ENCODE measurements at regions not wholly inside any gene's neighbourhood (a gene's known extent, or its start where the extent isn't known, plus 50 kb on each side); places are given as distances from the start of the nearest gene placed in this dataset.
"Not testable (repeated sequence)": the region's sequence is repeated elsewhere in the genome, so short reads cannot be mapped to it uniquely, and the experiment has no call there.

DNA sequence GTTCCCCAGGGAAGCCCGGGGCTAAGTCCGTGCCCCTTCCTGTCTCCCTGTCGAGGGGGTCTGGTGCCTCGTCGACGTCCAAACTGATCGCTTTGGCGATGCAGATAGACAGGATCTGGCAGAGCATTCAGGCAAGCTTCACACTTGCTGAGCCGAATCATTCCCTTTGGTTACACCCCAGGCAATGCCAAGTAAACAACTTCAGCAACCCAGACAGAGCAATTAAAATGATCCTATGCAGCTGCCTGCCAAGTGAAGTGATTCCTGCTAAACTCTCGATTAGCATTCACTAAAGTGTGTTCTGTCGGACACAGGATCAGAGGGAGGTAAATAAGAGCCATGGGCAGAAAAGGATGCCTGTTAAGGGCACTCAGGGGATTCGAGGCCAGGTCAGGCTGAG lies 108.2 kb upstream of the RAB12 start:
- no peak for DNase-seq

DNA sequence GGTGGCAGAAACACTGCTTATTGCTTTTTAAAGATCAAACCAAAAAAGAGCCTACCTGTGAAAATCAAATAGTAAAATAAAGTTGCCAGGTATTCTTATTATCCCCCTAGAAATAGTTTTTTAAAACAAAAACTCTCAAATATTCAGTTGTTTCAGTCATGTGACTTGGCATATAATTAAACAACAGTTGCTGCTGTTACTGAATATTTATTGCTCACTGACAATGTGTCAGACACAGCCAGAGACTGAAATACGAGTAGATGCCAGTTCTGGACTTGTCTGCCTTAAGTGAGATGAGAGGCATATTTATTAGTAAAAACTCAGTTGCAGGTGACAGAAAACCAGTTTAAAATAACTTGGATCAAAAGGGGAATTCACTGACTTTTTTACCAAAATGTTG lies 106.0 kb upstream of the RAB12 start:
- no peak for DNase-seq

DNA sequence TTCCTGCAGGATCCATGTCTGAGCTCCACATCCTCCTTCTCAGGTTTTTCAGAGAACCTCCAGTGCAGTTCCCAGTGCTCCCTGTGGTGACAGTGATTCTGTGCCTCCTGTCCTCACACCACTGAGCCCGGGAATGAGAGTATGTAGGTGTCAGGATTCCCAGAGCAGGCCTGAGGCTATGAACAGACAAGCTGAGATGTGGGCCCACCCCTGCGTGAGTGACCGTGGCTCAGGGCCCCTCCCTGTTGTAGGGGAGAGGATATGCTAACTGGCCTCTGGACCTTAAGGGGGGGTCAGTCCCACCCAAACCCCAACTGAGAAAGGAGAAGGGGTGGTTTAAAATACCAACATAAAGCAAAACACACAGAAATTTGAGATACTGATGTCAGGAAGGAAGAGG lies 104.8 kb upstream of the RAB12 start:
- DNase-seq, result no peak

DNA sequence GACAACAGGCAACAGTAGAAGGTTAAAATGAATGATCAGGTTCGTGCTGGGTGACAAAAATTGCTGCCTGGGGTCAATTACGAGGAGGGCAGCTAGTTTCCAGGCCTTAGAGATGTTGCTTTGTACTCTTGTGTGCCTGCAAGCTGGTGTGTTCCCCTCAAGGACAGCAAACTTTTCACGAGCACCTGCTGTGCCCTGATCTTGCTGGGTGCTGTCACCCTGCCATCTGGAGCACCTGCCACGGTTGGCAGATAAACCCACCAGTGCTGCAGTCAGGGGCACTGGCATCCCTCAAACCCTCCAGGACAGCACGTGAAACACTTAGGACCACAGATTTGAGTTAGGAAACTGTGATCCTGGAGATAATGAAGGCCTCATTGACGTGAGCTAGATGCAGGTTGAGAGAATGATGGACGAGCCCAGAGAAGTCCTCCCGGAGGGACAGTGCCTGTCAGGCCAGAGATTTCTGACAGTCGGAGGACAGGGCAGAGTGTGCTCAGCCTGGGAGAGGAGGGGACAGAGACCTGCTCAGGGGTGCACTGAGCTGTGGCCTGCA lies 104.3 kb upstream of the RAB12 start:
- no peak for DNase-seq

DNA sequence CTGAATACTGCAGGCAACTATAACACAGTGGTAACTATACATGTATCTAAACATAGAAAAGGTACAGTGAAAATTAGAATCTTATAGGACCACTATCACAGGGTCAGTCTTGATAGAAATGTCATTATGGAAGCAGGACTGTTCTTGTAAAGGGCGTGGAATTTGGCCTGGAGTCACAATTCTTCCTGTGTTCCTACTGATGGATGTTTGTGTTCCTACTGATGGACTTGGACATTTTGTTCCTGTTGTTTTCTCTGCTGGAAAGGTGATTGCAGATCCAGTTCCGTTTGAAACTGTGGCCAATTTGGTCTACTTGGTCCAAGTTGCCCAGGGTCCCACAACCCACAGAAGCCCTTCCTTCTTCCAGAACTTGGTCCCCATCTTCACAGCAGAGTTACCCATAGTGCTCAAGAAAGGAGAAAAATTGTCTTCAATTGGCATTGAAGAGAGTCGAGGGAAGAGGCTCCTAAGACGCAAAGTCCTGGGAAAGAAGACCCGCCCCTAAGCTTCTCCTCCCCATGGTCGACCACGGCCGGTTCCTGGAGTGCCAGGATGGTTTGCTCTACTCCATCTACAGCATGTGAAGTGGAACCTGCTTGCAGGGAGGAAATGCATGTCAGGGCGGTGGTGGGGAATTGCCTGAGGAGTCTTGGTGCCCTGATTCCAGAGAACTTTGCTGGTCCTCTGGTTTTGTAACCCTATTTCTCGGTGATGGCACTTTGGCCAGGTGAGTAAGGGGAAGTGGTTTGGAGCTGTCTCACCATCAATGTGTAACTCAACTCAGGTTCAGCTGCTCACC lies 102.8 kb upstream of the RAB12 start:
- DNase-seq, result no peak

DNA sequence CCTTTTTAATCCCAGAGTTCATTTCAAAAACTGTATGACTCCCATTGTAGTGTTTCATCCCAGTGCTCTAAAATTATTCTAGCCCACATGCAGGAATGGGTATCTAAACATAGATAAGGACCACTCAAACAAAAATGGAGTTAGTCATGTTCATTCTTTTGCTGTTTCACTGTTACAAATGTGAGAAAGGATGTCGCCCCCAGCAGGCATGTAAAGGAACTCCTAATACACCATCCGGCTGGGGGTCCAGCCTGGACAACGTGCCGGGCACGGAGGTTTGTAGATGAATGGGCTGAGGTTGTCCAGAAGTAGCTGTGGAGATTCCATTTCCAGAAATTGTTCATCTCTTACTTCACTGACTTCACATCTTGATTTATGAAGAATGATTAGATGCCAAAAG lies 101.9 kb upstream of the RAB12 start:
- no peak for DNase-seq

DNA sequence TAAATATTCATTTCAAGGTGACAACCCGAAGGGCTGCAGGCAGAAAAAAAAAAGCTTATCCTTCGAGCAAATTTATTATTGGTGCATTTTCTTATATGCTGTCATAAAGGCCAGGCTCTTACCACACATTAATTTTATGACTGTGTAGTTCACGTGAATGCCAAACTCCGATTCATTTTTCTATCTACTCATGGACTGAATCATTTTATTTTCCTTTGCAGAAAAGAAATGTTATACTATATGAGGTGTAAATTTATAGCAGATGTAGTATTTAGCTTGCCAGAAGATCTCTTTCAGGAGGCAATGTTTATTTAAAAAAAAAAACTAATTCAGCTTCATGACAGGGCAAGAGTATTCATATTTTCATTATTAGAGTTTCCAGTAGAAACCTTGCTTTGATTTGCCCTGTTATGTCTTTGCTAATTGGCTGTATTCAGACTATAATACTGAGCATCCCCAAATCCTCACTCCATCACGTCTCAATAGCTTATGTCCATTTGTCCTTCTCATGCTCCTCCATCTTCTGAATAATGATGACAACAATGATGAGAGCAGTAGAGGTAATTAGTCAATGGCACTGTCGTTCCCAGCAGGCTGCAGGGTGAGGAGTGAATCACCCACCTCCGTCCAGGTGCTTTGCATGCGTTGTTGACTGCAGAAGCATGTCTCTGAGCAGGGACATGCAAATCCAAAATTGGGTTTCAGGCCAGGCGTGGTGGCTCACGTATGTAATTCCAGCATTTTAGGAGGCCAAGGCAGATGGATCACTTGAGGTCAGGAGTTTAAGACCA lies 101.1 kb upstream of the RAB12 start:
- DNase-seq, result no peak

DNA sequence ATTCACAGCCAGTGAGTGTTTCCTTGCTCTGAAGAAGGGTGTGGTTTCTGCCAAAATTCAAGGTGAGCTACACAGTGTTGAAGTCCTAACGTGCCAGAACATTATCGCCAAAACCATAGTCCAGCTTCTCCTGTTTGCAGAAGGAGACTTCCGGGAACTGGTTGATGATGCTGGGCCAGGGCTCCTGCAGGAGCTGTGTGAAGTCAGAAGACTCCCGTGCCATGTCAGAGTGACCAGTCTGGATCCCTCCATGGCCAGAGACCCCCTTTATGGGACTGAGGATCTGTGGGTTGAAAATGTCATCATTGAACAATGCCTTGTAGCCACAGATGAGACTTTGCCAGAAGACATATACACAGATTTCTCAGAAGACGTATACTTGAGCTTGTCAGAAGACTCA lies 96.0 kb upstream of the RAB12 start:
- DNase-seq, result no peak

DNA sequence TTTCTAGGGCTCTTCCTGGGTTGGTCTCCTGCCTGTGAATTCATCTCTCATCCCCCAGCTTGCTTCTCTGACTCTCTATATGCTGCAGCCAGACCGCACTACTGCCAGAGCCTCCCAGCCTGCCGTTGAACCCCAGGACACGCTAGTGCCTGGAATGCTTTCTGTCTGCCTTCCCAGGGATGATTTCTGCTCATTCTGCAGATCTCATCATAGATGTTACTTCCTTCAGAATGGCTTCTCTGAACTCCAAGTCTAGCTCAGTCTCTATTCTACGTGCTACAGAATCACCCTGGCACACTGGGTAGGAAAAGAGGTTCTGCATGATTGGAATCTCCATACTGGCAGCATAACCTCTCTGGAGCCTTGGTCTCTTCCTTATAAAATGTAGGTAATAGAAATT lies 94.8 kb upstream of the RAB12 start:
- no peak for DNase-seq

DNA sequence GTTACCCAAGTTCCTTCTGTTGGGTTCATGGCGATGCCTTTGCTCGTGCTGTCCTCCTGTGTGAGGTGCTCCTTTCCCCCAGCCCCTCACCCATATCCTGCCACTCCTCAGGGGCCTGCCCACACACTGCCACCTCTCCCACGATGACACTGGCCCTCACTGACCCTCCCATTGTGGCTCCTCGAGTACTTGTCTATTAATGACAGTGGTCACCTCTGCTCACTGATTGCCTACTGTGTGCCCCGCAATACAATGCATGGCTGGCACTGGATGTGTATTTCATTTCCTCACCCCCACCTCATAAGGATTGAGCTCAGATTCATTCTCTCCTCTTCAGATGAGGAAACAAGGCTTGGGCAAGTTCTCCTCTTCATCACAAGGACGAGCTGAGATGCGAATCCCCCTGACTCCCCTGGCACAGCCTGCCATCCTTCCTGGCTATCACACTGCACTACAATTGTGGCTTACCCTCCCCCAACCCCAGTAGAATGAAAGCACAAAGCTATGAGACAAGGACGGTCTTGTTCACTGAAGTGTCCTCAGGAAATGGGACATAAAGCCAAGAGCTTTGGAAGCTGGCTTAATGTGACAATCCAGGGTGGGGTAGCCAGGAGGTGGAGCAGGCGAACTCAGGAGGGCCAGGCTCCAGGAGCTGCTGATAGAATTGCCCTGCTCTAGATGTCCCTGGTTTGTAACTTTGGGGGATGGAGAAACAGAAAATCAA lies 93.9 kb upstream of the RAB12 start:
- no peak for DNase-seq

DNA sequence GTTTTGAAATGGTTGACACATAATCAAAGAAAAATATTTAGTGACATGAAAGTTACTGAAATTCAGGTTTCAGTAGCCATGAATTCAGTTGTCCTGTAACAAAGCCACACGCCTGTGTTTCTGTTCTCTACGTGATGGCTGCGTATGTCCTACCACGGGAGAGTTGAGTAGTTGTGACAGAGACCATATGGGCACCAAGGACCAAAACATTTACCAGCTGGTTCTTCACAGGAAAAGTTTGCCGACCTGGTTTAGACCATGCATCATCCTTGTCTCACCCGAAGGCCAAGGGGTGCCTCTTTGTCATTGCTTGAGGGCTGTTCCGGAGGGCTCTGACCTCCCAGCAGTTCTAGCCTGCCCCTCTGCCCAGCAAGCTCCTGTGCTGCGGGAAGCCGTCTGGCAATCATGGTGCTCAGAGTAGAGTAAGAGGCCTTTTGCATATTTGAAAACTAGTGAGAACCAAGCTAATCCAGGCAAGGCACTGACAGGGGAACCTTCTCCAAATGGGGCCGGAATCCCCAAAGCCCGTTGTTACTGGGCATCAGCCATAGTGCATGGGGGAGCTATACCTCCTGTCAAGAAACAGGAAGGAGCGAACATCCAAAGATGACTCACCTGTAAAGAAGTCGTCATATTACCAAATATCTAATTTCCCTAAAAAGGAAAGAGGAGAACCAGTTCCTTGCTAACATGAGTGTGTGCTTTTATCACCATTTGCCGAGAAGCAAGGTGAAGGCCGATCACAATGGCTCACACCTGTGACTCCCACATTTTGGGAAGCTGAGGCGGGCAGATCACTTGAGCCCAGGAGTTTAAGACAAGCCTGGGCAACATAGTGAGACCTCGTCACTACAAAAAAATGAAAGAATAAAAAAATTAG lies 92.6 kb upstream of the RAB12 start:
- DNase-seq, result no peak

DNA sequence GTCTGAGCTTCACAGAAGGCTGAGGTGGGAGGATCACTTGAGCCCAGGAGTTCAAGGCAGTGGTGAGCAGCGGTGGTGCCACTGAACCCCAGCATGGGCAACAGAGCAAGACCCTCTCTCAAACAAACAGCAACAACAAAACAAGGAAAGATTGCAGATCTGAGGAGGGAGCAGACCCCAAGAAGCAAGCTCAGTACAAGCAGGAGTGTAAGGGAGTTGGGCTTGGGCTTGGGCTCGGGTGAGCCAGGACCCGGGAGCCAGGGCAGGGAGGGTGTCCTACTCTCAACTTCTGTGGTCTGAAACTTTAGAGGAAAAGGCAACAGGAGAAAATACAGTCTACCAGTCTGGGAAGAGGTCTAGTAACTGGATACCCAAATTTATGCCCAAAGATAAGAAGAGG lies 92.0 kb upstream of the RAB12 start:
- no peak for DNase-seq

DNA sequence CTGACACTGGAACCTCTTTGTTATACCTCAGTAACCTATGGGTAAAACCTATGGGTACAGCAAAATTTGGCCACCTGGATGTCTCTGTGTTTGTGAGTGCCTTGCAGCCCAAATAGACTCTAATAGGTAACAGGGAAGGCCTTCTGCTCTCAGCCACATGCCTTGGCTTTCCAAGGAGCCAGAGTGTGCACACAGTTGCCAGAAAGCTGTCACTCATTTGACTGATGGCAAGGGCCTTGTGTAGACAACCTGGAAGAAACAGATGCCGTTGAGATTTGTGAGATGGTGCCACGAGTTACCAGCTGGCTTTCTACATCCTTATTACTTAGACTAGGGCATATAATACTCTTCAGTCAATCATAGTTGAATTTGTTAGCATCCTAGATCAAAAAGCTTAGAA lies 90.1 kb upstream of the RAB12 start:
- no peak for DNase-seq

DNA sequence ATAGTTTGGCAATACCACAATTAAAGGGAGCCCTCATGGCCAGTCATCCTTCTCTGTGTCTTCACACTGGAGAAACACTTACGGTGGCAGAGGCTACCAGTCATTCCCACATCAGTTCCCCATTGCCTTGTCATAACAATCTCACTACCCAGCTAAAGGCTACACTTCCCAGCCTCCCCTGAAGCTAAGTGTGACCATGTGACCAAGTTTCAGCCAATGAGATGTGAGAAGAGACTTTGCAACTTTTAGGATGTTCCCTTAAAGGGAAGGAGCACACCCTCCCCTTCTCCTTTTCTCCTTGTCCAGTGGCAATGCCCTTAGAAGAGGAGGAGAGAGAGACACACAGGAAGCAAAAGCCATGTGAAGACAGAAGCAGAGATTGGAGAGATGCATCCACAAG lies 89.0 kb upstream of the RAB12 start:
- DNase-seq, result no peak

DNA sequence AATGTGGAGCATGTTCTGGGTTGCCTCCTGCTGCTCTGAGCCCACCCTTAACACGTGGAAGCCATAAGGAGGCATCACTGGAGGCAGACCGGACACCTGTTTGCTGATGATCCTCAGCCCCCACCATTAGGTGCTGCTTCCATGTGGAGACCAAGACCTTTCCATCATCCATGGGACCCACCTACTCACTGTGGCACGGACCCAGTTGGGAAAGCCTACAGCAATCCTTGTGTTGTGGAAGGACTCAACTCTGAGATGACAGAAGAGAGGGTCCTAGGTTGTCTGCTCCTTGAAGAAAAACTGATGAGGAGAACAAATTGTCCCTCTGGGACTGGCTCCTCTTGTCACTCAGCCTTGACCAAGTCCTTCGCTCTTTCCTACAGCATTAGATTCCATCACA lies 86.5 kb upstream of the RAB12 start:
- no peak for DNase-seq

DNA sequence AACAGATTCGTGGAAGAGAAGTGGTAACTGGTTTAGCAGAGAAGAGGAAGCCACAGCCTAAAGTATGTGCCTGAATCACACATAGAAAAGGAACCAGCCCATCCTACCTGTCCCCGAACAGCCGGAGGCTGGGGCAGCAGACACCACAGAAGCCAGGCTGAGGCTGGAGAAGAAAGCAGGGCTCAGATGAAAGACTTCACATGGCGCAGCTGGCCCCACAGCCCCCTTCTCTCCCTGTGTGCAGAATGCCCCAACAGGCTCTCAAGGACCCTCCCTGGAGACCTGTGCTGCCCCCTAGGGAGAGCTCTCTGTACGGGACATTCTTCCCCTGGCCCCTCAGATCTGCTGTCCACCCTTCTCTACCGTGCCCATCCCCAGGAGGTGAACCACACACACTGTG lies 83.5 kb upstream of the RAB12 start:
- DNase-seq, result no peak

DNA sequence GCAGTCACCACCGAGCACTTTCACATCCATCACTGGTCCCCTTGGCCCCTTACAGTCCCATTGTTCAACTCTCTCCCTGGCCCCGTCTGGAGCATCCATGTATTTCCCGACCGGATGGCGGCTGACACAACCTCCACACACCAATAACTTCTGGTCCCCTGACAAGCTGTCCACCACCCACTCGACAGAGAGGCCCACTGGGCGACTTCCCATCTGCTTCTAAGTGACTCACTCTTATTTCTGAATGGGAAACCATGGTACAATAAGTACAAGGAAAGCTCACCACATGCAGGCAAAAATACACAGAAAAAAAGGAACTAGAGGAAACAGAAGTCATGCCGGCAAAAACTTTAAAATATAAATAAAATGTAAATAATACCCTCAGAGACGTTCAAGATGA lies 82.9 kb upstream of the RAB12 start:
- no peak for DNase-seq

DNA sequence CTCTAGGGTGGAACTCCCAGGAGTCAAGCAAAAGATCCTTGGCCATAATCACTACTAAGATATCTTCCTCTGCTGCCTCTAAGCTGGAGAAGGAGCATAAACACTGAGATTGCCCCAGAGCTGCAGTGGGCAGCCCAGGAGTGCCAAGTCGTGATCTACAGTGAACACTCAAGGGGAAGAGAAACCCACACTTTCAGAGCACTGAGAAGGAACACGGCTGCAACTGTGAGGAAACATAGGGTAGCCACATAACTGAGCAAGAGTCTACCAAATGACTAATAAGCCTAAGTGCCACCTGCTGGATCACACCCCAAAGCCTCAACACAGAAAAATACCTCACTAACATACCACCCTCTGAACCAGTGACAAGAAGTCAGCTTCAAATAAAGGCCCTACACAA lies 79.6 kb upstream of the RAB12 start:
- DNase-seq, result no peak

DNA sequence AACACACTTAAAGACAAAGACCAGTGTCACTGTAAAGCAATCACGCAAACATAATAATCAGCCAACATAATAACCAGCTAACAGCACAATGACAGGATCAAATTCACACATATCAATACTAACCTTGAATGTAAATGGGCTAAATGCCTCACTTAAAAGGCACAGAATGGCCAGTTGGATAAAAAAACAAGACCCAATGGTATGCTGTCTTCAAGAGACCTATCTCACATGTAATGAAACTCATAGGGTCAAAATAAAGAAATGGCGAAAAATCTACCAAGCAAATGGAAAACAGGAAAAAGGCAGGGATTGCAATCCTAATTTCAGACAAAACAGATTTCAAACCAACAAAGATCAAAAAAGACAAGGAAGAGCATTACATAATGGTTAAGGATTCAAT lies 78.2 kb upstream of the RAB12 start:
- DNase-seq, result not testable (repeated sequence)

DNA sequence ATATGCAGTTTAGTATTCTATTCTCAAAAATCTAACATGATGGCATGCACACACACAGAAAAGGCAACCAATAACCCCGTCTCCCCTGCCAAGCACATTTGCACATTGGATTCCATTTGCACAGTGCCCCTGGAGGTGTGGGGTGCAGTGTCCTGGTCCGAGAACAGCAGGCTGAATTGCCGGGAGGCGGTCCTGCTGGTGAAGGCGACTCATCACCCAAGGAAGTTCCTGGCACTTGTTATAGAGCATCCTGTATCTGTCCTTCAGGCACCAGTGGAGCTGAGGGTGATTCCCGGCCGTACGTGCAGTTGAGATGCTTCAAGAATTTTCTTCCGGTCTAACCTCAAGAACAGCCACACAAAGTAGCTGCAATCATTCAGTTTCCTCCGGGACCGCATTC lies 73.0 kb upstream of the RAB12 start:
- DNase-seq, result no peak

DNA sequence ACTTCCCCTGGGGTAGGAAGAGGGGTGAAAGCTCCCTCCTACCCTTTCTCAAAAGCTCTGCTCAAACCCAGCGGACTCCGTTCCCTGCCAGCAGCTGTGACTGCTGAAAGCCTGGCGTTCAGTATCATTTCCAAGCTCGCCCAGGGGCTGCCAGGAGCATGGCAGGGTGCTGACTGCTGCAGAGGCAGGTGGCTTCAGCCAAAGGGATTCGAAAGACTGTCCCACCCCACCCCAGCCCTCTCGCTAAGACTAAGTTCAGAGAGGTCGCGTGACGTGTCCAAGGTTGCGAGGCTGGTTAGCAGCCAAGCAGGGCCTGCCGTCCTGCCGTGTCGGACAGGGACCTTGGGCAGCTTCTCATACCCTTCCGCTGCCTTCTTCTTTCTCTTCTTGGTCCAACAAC lies 72.3 kb upstream of the RAB12 start:
- DNase-seq, result no peak

DNA sequence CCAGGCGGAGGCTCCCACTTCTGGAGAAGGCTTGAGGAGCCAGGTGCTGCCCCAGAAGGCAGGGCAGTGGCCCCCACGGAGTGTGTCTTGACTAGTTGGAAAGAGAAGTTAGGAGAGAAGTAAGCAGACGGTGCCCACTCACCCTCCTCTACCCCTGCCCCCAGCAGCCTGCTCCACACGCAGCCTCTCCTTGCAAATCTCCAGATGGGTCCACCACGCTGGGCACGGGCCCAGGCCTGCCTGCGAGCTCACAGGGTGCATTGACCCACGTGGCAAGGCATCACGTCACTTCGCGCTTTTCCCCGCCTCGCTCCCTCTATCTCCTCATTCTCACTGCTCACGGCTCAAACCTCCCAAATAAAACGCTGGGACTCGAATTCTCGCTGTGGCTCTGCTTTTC lies 71.8 kb upstream of the RAB12 start:
- DNase-seq, result no peak

DNA sequence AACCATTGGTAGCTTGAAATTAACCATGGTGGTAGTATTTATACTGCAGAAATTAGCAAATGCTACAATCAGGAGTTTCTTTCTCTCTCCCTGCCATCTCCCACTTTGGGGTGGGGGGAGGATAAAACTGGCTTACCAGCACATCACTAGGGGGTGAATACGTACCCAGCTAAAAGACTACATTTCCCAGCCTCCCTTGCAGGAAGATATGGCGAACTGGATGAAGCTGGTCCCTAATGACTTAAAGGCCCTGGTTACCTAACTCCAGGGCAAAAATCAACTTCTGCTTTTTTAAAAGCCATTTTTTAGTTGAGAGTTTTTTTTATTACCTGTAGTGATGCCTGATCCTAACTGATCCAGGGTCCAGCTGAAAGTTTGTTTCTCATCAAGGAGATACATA lies 70.3 kb upstream of the RAB12 start:
- no peak for DNase-seq

All from activated naive CD4-positive, alpha-beta T cell treated with Interleukin-2 at 50 U/mL for 16 hours (primary cell).